Stimulated activated CD8-positive, alpha-beta memory T cell treated with anti-CD3 and anti-CD28 coated beads, Interleukin-15, amount 100 ng/mL, for 48 hours (primary cell): ENCODE measurements at regions not wholly inside any gene's neighbourhood (a gene's known extent, or its start where the extent isn't known, plus 50 kb on each side); places are given as distances from the start of the nearest gene placed in this dataset.

Source experiments
- DNase-seq, 2 donors: peaks; one replicate each; pipeline ENCODE4 v3.0.0-alpha.2; 2020; ENCODE audit warnings: low read depth in 2 of 2

- DNase-seq = no peak
Measured at GRCh38 chr14:97297100-97297499, 499.9 kb downstream of the VRK1 start.

- no peak for DNase-seq
Measured at GRCh38 chr14:97298331-97298730, 501.1 kb downstream of the VRK1 start.

- DNase-seq = no peak
Measured at GRCh38 chr14:97298736-97299135, 501.6 kb downstream of the VRK1 start.

- DNase-seq = no peak
Measured at GRCh38 chr14:97299661-97300060, 502.5 kb downstream of the VRK1 start.

- no peak for DNase-seq
Measured at GRCh38 chr14:97301931-97302559, 504.9 kb downstream of the VRK1 start.

- DNase-seq = peak; percentile 2 to 6
Measured at GRCh38 chr14:97306133-97306759, 509.1 kb downstream of the VRK1 start.

GRCh38 chr14:97306760-97307246 lies 509.6 kb downstream of the VRK1 start:
- no peak for DNase-seq

- DNase-seq = no peak
Measured at GRCh38 chr14:97311411-97311810, 514.2 kb downstream of the VRK1 start.

- DNase-seq = no peak
Measured at GRCh38 chr14:97312910-97313309, 515.7 kb downstream of the VRK1 start.

GRCh38 chr14:97315790-97316189 lies 518.6 kb downstream of the VRK1 start:
- no peak for DNase-seq

GRCh38 chr14:97318380-97318779 lies 521.2 kb downstream of the VRK1 start:
- DNase-seq = no peak

- DNase-seq = no peak
Measured at GRCh38 chr14:97319691-97320090, 522.5 kb downstream of the VRK1 start.

- DNase-seq = no peak
Measured at GRCh38 chr14:97328743-97329142, 531.6 kb downstream of the VRK1 start.

GRCh38 chr14:97329701-97330100 lies 532.5 kb downstream of the VRK1 start:
- DNase-seq = no peak

- no peak for DNase-seq
Measured at GRCh38 chr14:97331058-97331457, 533.9 kb downstream of the VRK1 start.

- DNase-seq = no peak
Measured at GRCh38 chr14:97331526-97331925, 534.3 kb downstream of the VRK1 start.

- DNase-seq = no peak
Measured at GRCh38 chr14:97336179-97336578, 539.0 kb downstream of the VRK1 start.

- no peak for DNase-seq
Measured at GRCh38 chr14:97336816-97337215, 539.6 kb downstream of the VRK1 start.

- DNase-seq = no peak
Measured at GRCh38 chr14:97337267-97337666, 540.1 kb downstream of the VRK1 start.

GRCh38 chr14:97337670-97338069 lies 540.5 kb downstream of the VRK1 start:
- no peak for DNase-seq

- no peak for DNase-seq
Measured at GRCh38 chr14:97344666-97345065, 547.5 kb downstream of the VRK1 start.

- DNase-seq = no peak
Measured at GRCh38 chr14:97346675-97347074, 549.5 kb downstream of the VRK1 start.

GRCh38 chr14:97349463-97349862 lies 552.3 kb downstream of the VRK1 start:
- no peak for DNase-seq

- no peak for DNase-seq
Measured at GRCh38 chr14:97349946-97350345, 552.8 kb downstream of the VRK1 start.
